B cell (primary cell): ENCODE measurements at regions not wholly inside any gene's neighbourhood (a gene's known extent, or its start where the extent isn't known, plus 50 kb on each side); places are given as distances from the start of the nearest gene placed in this dataset.

Experiments
- CTCF ChIP-seq: fragments of 200-600 bp; IDR thresholded peaks from one replicate; pipeline ENCODE4 v1.8.0; 2022; ENCODE audit warnings: antibody characterized with exemption, mild to moderate bottlenecking
- EZH2 ChIP-seq: IDR thresholded peaks from 2 replicates; pipeline ENCODE4 v1.6.1; 2012; ENCODE audit warnings: borderline replicate concordance, low read depth, mild to moderate bottlenecking, moderate library complexity, low read length; ENCODE audit not compliant: insufficient read depth, poor library complexity, severe bottlenecking

- TF ChIP-seq CTCF (no peak), EZH2 (no peak)
These were observed 172.5 kb upstream of the NETO1 start for GRCh38 chr18:73040247-73040646.
